NCI-H1694 treated with DMSO at 0.1 percent for 48 hours (cell line): ENCODE measurements at regions not wholly inside any gene's neighbourhood (a gene's known extent, or its start where the extent isn't known, plus 50 kb on each side); places are given as distances from the start of the nearest gene placed in this dataset.
"Not testable (repeated sequence)": the region's sequence is repeated elsewhere in the genome, so short reads cannot be mapped to it uniquely, and the experiment has no call there.

ENCODE experiments used
- DNase-seq: peaks from one replicate; lab custom pipeline; 2025; lab: John Stamatoyannopoulos, UW

GRCh38 chr2:90293806-90294205 is 1602.3 kb downstream of the RPIA start:
- not testable (repeated sequence) for DNase-seq

- not testable (repeated sequence) for DNase-seq
Measured at GRCh38 chr2:90295036-90295750, 1603.7 kb downstream of the RPIA start.

GRCh38 chr2:90296484-90296777 is 1605.0 kb downstream of the RPIA start:
- DNase-seq: not testable (repeated sequence)

DNA sequence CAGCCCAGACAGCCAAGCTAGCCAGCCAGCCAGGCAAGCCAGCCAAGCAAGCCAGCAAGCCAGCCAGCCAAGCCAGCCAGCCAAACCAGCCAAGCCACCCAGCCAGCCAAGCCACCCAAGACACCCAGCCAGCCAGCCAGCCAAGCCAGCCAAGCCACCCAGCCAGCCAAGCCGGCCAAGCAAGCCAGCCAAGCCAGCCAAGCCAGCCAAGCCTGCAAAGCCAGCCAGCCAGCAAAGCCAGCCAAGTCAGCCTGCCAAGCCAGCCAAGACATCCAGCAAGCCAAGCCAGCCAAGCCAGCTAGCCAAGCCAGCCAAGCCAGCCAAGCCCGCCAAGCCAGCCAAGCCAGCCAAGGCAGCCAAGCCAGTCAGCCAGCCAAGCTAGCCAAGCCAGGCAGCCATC is 1606.2 kb downstream of the RPIA start:
- DNase-seq: not testable (repeated sequence)

GRCh38 chr2:90298126-90298755 is 1606.8 kb downstream of the RPIA start:
- DNase-seq: not testable (repeated sequence)

DNA sequence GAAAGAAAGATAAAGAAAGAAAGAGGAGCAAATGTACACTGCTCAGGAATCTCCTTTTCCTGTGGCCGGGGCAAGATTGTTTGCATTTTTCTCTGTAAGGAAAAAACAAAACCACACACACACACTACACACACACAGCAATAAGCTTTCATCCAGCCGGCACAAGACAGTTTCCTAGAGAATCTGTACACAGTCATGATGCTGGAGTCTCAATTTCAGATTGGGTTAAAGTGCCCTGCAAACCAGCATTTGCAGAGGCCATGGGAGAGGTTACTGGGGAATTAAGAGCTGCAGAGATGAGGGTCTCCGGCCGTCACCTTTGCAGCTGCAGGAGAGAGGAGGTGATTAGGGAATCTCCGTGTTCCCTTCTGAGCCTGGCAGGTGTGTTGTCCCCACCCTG is 1607.5 kb downstream of the RPIA start:
- not testable (repeated sequence) for DNase-seq

GRCh38 chr2:90322982-90323381 is 1631.5 kb downstream of the RPIA start:
- not testable (repeated sequence) for DNase-seq

- not testable (repeated sequence) for DNase-seq
Measured at GRCh38 chr2:90323612-90324558, 1632.4 kb downstream of the RPIA start.

DNA sequence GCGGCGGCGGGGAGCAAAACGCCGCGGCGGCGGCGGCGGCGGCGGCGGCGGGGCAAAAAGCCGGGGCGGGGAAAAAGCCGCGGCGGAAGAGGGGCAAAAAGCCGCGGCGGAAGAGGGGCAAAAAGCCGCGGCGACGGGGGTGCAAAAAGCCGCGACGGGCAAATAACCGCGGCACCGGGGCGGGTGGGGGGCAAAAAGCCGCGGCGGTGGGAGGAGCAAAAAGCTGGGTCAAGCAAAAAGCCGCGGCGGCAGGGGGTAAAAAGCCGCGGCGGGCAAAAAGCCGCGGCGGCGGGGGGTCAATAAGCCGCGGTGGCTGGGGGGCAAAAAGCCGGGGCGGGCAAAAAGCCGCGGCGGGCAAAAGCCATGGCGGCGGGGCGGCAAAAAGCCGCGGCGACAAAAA is 1633.2 kb downstream of the RPIA start:
- not testable (repeated sequence) for DNase-seq

DNA sequence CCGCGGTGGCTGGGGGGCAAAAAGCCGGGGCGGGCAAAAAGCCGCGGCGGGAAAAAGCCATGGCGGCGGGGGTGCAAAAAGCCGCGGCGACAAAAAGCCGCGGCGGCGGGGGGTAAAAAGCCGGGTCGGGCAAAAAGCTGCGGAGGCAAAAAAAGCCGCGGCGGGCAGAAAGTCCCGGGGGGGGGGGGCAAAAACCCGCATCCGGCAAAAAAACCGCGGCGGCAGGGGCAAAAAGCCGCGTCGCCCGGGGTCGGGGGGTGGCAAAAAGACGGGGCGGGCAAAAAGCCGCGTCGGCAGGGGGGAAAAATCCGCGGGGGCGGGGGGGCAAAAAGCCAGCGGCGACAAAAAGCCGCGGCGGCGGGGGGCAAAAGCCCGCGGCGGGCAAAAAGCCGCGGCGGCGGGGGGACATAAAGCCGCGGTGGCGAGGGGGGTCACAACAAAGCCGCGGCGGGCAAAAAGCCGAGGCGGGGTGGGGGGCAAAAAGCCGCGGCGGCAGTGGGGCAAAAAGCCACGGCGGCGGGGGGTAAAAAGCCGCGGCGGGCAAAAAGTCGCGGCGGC is 1634.4 kb downstream of the RPIA start:
- not testable (repeated sequence) for DNase-seq

DNA sequence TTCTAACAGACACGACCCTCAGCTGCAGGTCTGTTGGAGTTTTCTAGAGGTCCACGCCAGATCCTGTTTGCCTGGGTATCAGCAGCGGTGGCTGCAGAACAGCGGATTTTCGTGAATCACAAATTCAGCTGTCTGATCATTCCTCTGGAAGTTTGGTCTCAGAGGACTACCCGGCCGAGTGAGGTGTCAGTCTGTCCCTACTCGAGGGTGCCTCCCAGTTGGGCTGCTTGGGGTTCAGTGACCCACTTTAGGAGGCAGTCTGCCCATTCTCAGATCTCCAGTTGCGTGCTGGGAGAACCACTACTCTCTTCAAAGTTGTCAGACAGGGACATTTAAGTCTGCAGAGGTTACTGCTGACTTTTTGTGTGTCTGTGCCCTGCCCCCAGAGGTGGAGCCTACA is 1664.1 kb downstream of the RPIA start:
- not testable (repeated sequence) for DNase-seq

DNA sequence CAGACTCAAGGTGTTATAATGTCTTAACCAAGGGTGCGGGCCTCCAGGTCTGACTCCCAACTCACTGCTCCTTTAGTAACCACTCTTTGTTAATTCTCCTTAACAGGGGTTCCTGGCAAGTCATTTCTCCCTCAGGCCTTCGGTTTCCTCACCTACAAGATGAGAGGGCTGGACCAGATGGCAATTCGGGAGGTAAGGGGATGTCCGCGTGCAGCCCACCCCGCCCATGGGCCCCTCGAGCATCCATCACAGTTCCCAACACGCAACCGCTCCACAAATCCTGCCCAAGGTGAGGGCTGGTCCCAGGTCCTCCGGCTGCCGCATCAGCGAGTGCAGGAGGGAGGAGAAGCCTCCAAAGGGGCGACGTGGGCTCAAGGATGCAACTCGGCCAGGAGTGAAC is 1667.9 kb downstream of the RPIA start:
- not testable (repeated sequence) for DNase-seq

- not testable (repeated sequence) for DNase-seq
Measured at GRCh38 chr2:90359887-90360730, 1668.6 kb downstream of the RPIA start.

DNA sequence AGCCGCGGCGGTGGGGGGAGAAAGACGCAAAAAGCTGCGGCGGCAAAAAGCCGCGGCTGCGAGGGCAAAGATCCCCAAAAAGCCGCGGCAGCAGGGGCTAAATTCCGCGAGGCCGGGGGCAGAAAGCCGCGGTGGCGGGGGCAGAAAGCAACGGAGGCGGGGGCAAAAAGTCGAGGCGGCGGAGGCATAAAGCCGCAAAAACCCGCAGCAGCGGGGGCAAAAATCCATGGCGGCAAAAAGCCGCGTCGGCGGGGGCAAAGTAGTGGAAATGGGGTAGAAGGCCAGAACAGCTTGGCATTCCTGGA is 1669.2 kb downstream of the RPIA start:
- DNase-seq: not testable (repeated sequence)
